ENCODE measurements at regions not wholly inside any gene's neighbourhood (a gene's known extent, or its start where the extent isn't known, plus 50 kb on each side); places are given as distances from the start of the nearest gene placed in this dataset.
"Not testable (repeated sequence)": the region's sequence is repeated elsewhere in the genome, so short reads cannot be mapped to it uniquely, and the experiment has no call there.

DNA sequence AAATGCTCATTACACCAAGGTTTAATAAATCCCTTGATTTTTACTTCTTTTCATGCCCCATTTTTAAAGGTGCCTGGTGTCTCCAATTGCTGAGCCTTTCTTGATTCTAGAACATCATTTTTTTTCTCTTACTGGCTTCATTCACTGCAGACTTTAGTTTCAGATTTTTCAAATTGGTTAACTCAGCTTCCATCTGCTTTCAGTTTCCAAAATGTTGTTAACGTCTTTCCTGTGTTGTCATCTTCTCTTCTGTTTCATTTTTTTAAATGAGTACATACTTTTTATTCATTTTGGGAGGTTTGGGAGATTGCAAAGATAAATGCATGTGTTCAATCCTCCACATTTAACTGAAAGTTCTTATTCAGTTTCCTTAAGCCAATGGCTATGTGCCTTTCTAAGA lies 126.4 kb upstream of the CCNG1 start:
- POLR2A ChIA-PET, result no interaction called here
- CTCF ChIA-PET, result no interaction called here
- Histone ChIP-seq H3K27ac (ENCODE audit: low read length) (no peak overlapping the region), H3K4me1 (ENCODE audit: control insufficient read depth, insufficient read depth, low read length) (no peaks in the 10 kb centered on the region), H3K4me3 (ENCODE audit: low read depth in 2 of 2, low read length in 2 of 2) (no peak overlapping the region), H3K36me3 (ENCODE audit: control insufficient read depth, insufficient read depth, low read length) (no peaks in the 10 kb centered on the region), H3K9me3 (ENCODE audit: control insufficient read depth, insufficient read depth, low read depth, low read length) (no peaks in the 10 kb centered on the region), H3K27me3 (ENCODE audit: control insufficient read depth, insufficient read depth, low read length) (no peaks in the 10 kb centered on the region)
- no peak for TF ChIP-seq SIN3A (IDR thresholded peaks at IDR 0.05; ENCODE audit: borderline replicate concordance, insufficient read depth, low read depth, low read length)
- TF ChIP-seq POLR2AphosphoS5 (IDR thresholded peaks at IDR 0.05; ENCODE audit: low read depth, low read length), result no peak
- TF ChIP-seq, protein P1, sequence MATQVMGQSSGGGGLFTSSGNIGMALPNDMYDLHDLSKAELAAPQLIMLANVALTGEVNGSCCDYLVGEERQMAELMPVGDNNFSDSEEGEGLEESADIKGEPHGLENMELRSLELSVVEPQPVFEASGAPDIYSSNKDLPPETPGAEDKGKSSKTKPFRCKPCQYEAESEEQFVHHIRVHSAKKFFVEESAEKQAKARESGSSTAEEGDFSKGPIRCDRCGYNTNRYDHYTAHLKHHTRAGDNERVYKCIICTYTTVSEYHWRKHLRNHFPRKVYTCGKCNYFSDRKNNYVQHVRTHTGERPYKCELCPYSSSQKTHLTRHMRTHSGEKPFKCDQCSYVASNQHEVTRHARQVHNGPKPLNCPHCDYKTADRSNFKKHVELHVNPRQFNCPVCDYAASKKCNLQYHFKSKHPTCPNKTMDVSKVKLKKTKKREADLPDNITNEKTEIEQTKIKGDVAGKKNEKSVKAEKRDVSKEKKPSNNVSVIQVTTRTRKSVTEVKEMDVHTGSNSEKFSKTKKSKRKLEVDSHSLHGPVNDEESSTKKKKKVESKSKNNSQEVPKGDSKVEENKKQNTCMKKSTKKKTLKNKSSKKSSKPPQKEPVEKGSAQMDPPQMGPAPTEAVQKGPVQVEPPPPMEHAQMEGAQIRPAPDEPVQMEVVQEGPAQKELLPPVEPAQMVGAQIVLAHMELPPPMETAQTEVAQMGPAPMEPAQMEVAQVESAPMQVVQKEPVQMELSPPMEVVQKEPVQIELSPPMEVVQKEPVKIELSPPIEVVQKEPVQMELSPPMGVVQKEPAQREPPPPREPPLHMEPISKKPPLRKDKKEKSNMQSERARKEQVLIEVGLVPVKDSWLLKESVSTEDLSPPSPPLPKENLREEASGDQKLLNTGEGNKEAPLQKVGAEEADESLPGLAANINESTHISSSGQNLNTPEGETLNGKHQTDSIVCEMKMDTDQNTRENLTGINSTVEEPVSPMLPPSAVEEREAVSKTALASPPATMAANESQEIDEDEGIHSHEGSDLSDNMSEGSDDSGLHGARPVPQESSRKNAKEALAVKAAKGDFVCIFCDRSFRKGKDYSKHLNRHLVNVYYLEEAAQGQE (IDR thresholded peaks at IDR 0.05; ENCODE audit: insufficient read depth in 1 of 2, low read depth in 2 of 2, low read length in 1 of 2), result no peak
- TF ChIP-seq CTCF (IDR thresholded peaks at IDR 0.05), result no peak
- TF ChIP-seq TCF7L2 (IDR thresholded peaks at IDR 0.05; ENCODE audit: low read depth, low read length), result no peak
- intact Hi-C loops (cut with micrococcal nuclease; ENCODE audit: unreplicated experiment), result no loop called here
- BruUV-seq (replicated peaks), result no TSS peak
- DNase-seq (ENCODE audit: low read depth, low spot score) (no peak), ATAC-seq (no peak)
- in situ Hi-C loops (cut with HindIII; ENCODE audit: low pct_unique_long_range_greater_than_20kb, low sequenced_read_pairs), result no loop called here

- ChIA-PET CTCF (no interaction called here), POLR2A (no interaction called here)
- TF ChIP-seq CTCF (IDR thresholded peaks at IDR 0.05) (no peak), TCF7L2 (IDR thresholded peaks at IDR 0.05; ENCODE audit: low read depth, low read length) (no peak), SIN3A (IDR thresholded peaks at IDR 0.05; ENCODE audit: borderline replicate concordance, insufficient read depth, low read depth, low read length) (no peak), POLR2AphosphoS5 (IDR thresholded peaks at IDR 0.05; ENCODE audit: low read depth, low read length) (no peak)
- TF ChIP-seq, protein P1 (IDR thresholded peaks at IDR 0.05; ENCODE audit: insufficient read depth in 1 of 2, low read depth in 2 of 2, low read length in 1 of 2), result no peak
- Histone ChIP-seq H3K27me3 (ENCODE audit: control insufficient read depth, insufficient read depth, low read length) (no peaks in the 10 kb centered on the region), H3K36me3 (ENCODE audit: control insufficient read depth, insufficient read depth, low read length) (no peaks in the 10 kb centered on the region), H3K4me3 (ENCODE audit: low read depth in 2 of 2, low read length in 2 of 2) (no peak overlapping the region), H3K9me3 (ENCODE audit: control insufficient read depth, insufficient read depth, low read depth, low read length) (no peaks in the 10 kb centered on the region), H3K27ac (ENCODE audit: low read length) (no peak overlapping the region), H3K4me1 (ENCODE audit: control insufficient read depth, insufficient read depth, low read length) (no peaks in the 10 kb centered on the region)
- BruUV-seq (replicated peaks), result no TSS peak
- in situ Hi-C loops (cut with HindIII; ENCODE audit: low pct_unique_long_range_greater_than_20kb, low sequenced_read_pairs), result no loop called here
- intact Hi-C loops (cut with micrococcal nuclease; ENCODE audit: unreplicated experiment), result no loop called here
- ATAC-seq, result no peak
- DNase-seq (ENCODE audit: low read depth, low spot score), result no peak
These were observed 124.8 kb upstream of the CCNG1 start for GRCh38 chr5:163312598-163312997.

DNA sequence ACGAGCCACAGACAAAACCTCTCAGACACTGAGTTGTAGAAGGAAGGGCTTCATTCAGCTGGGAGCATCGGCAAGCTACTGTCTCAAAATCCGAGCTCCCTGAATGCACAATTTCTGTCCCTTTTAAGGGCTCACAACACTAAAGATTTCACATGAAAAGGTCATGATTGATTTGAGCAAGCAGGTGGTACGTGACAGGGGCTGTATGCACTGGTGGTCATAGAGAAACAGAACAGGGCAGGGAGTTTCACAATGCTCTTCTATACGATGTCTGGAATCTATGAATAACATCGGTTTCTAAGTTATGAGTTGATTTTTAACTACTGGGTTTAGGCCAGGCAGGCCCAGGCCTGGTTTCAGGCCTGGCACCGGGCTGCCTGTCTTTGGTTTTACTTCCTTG lies 124.3 kb upstream of the CCNG1 start:
- BruUV-seq (replicated peaks); H3K4me1 ChIP-seq (ENCODE audit: control insufficient read depth, insufficient read depth, low read length); H3K4me3 ChIP-seq (ENCODE audit: low read depth in 2 of 2, low read length in 2 of 2); intact Hi-C loops (cut with micrococcal nuclease; ENCODE audit: unreplicated experiment); in situ Hi-C loops (cut with HindIII; ENCODE audit: low pct_unique_long_range_greater_than_20kb, low sequenced_read_pairs); POLR2A ChIA-PET; H3K9me3 ChIP-seq (ENCODE audit: control insufficient read depth, insufficient read depth, low read depth, low read length); DNase-seq (ENCODE audit: low read depth, low spot score); H3K27me3 ChIP-seq (ENCODE audit: control insufficient read depth, insufficient read depth, low read length); H3K36me3 ChIP-seq (ENCODE audit: control insufficient read depth, insufficient read depth, low read length); H3K27ac ChIP-seq (ENCODE audit: low read length); CTCF ChIA-PET; ATAC-seq: not testable (repeated sequence)

DNA sequence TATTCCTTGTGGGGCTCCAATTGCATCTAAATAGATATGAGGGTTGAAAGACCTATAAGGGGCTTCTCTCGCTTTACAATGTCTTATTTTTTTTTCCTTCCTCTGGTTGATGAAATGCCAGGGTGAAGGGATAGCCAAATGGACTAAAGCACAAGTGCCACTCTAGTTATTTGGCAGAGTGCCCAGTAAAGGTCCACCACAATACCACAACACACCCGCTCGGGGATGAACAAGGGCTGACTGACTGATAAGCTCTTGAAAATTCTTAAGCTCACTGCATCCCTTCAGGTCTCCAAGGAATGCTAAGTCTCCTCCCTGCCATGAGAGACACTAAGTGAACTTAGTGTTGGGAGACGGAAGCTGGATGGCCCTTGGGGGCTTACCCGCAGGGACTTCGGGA lies 121.0 kb upstream of the CCNG1 start:
- in situ Hi-C loops (cut with HindIII; ENCODE audit: low pct_unique_long_range_greater_than_20kb, low sequenced_read_pairs); ATAC-seq; H3K4me3 ChIP-seq (ENCODE audit: low read depth in 2 of 2, low read length in 2 of 2); DNase-seq (ENCODE audit: low read depth, low spot score); H3K27ac ChIP-seq (ENCODE audit: low read length); H3K9me3 ChIP-seq (ENCODE audit: control insufficient read depth, insufficient read depth, low read depth, low read length); intact Hi-C loops (cut with micrococcal nuclease; ENCODE audit: unreplicated experiment); H3K4me1 ChIP-seq (ENCODE audit: control insufficient read depth, insufficient read depth, low read length); BruUV-seq (replicated peaks); H3K27me3 ChIP-seq (ENCODE audit: control insufficient read depth, insufficient read depth, low read length); POLR2A ChIA-PET; H3K36me3 ChIP-seq (ENCODE audit: control insufficient read depth, insufficient read depth, low read length); CTCF ChIA-PET: not testable (repeated sequence)

Data from Panc1 (cell line).